ENCODE measurements at regions not wholly inside any gene's neighbourhood (a gene's known extent, or its start where the extent isn't known, plus 50 kb on each side); places are given as distances from the start of the nearest gene placed in this dataset.

DNA sequence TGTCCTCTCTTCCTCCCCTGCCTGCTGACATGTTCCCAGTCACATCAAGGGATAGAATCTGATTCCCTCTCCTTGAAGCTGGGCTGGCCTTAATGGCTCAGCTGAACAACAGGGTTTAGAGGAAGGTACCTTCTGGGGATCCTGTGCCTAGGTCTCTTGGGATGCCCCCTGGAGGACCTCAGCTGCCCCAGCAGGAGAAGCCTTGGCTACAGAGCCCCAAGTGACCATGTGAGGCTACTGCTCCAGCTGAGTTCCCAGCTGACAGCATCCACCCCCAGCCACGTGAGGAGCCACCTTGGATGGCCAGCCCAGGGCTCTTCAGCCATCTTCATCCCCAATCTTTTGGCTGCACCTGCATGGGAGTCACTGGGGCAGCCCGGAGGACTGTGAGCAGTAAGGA is 1499.3 kb downstream of the TBC1D22A start:
- Histone ChIP-seq H4K20me1 (ENCODE audit: low read length) (no peaks in the 10 kb centered on the region), H3K79me2 (ENCODE audit: low read length) (no peaks in the 10 kb centered on the region), H3K9me3 (ENCODE audit: low read length) (no peaks in the 10 kb centered on the region), H3K36me3 (ENCODE audit: low read depth, low read length) (no peaks in the 10 kb centered on the region), H3K9ac (ENCODE audit: low read length) (no peak overlapping the region), H3K27me3 (ENCODE audit: low read length) (no peaks in the 10 kb centered on the region), H3F3A (ENCODE audit: low read length, unreplicated experiment) (no peaks in the 10 kb centered on the region), H3K27ac (ENCODE audit: low read length) (no peak overlapping the region), H3K4me3 (ENCODE audit: low read length) (no peak overlapping the region), H3K4me2 (ENCODE audit: low read length) (no peak overlapping the region), H3K4me1 (ENCODE audit: insufficient read depth, low read length) (no peaks in the 10 kb centered on the region), H3K9me2 (replicated peaks; ENCODE audit: low read length) (no peaks in the 10 kb centered on the region), H2AFZ (ENCODE audit: low read length) (no peak overlapping the region)
- POLR2A ChIA-PET (ENCODE audit: unreplicated experiment) = no interaction called here
- ATAC-seq (no peak), DNase-seq (no peak)
- CTCF ChIA-PET = no interaction called here
- TF ChIP-seq EZH2phosphoT487 (IDR thresholded peaks at IDR 0.05; ENCODE audit: borderline replicate concordance, low read length) = no peak
- no peak for TF ChIP-seq EZH2 (IDR thresholded peaks at IDR 0.05; ENCODE audit: low read length, unreplicated experiment)
- no peak for TF ChIP-seq CTCF (conservative IDR thresholded peaks at IDR 0.05; ENCODE audit: low read depth, low read length)
- intact Hi-C loops (cut with micrococcal nuclease) = no loop called here
- BruUV-seq (replicated peaks) = no TSS peak

DNA sequence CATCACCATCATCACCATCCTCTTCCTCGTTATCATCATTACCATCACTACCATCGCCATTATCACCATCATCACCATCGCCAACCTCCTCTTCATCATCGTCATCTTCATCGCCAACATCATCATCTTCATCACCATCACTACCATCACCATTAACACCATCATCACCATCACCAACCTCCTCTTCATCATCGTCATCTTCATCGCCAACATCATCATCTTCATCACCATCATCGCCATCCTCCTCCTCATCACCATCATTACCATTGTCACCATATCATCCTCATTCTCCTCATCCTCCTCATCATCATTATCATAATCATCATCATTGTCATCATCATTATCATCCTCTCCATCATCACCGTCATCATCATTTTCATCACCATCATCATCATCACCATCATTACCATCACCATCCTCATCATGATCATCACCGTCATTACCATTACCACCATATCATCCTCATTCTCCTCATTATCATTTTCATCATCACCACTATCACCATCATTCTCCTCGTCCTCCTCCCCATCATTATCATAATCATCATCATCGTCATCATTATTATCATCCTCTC is 1498.7 kb downstream of the TBC1D22A start:
- ChIA-PET POLR2A (ENCODE audit: unreplicated experiment) (no interaction called here), CTCF (no interaction called here)
- Histone ChIP-seq H3K9ac (ENCODE audit: low read length) (no peak overlapping the region), H2AFZ (ENCODE audit: low read length) (no peak overlapping the region), H3K4me3 (ENCODE audit: low read length) (no peak overlapping the region), H3F3A (ENCODE audit: low read length, unreplicated experiment) (no peaks in the 10 kb centered on the region), H3K9me3 (ENCODE audit: low read length) (no peaks in the 10 kb centered on the region), H3K79me2 (ENCODE audit: low read length) (no peaks in the 10 kb centered on the region), H3K9me2 (replicated peaks; ENCODE audit: low read length) (no peaks in the 10 kb centered on the region), H3K27ac (ENCODE audit: low read length) (no peak overlapping the region), H4K20me1 (ENCODE audit: low read length) (no peaks in the 10 kb centered on the region), H3K4me1 (ENCODE audit: insufficient read depth, low read length) (no peaks in the 10 kb centered on the region), H3K4me2 (ENCODE audit: low read length) (no peak overlapping the region), H3K36me3 (ENCODE audit: low read depth, low read length) (no peaks in the 10 kb centered on the region), H3K27me3 (ENCODE audit: low read length) (no peaks in the 10 kb centered on the region)
- no TSS peak for BruUV-seq (replicated peaks)
- DNase-seq (no peak), ATAC-seq (no peak)
- no peak for TF ChIP-seq EZH2 (IDR thresholded peaks at IDR 0.05; ENCODE audit: low read length, unreplicated experiment)
- intact Hi-C loops (cut with micrococcal nuclease) = no loop called here

DNA sequence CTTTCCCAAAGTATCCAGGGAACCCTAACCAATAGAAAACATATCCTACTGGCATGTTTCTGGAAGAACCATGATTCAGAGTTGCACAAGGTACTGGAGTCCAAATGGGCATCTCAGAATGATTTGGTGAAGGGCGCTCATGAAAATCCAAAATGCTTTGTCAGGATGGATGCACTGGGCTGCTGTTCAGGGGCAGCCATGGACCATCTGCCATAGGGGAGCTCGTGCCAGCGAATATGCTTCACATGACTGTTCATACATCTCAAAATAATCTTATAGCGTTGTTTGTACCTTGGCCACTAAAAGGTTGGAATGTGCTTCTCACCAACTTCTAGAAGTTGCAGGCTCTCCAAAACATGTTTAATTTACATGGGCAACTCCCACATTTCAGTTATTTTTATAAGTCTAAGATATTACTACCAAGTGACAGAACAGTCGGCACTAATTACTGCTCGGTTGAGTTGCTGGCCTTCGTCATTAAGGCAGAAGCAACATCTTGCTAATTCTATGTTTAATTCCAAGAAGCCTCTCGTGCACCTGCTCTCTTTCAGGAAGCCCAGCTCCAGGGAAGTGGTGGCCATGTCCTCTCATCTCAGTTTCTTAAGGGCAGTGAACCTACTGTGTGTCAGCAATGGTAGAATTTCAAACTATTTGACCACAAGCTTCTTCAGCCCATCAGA is 1497.7 kb downstream of the TBC1D22A start:
- no TSS peak for BruUV-seq (replicated peaks)
- Histone ChIP-seq H3K36me3 (ENCODE audit: low read depth, low read length) (no peaks in the 10 kb centered on the region), H3K79me2 (ENCODE audit: low read length) (no peaks in the 10 kb centered on the region), H2AFZ (ENCODE audit: low read length) (no peak overlapping the region), H3K9me3 (ENCODE audit: low read length) (no peaks in the 10 kb centered on the region), H3K27ac (ENCODE audit: low read length) (no peak overlapping the region), H3F3A (ENCODE audit: low read length, unreplicated experiment) (no peaks in the 10 kb centered on the region), H3K4me1 (ENCODE audit: insufficient read depth, low read length) (no peaks in the 10 kb centered on the region), H3K27me3 (ENCODE audit: low read length) (no peaks in the 10 kb centered on the region), H3K4me2 (ENCODE audit: low read length) (no peak overlapping the region), H4K20me1 (ENCODE audit: low read length) (no peaks in the 10 kb centered on the region), H3K9me2 (replicated peaks; ENCODE audit: low read length) (no peaks in the 10 kb centered on the region), H3K9ac (ENCODE audit: low read length) (no peak overlapping the region), H3K4me3 (ENCODE audit: low read length) (no peak overlapping the region)
- ATAC-seq (no peak), DNase-seq (no peak)
- TF ChIP-seq CTCF (conservative IDR thresholded peaks at IDR 0.05; ENCODE audit: low read depth, low read length) (no peak), EZH2 (IDR thresholded peaks at IDR 0.05; ENCODE audit: low read length, unreplicated experiment) (no peak), EZH2phosphoT487 (IDR thresholded peaks at IDR 0.05; ENCODE audit: borderline replicate concordance, low read length) (no peak)
- ChIA-PET CTCF (no interaction called here), POLR2A (ENCODE audit: unreplicated experiment) (no interaction called here)
- intact Hi-C loops (cut with micrococcal nuclease) = no loop called here

Measured in PC-3 (cell line).